HepG2 (cell line): ENCODE measurements at regions not wholly inside any gene's neighbourhood (a gene's known extent, or its start where the extent isn't known, plus 50 kb on each side); places are given as distances from the start of the nearest gene placed in this dataset.

Experiments
- ATAC-seq: fragments of 200-7000 bp; cut with Tn5 transposase; 3 replicates; pipeline ENCODE4 v1.9.1; 2020; ENCODE audit warnings: mild to moderate bottlenecking, moderate library complexity
- BruUV-seq: library from RNA; stranded (reverse); fragments of 400-500 nt; replicated peaks from 2 replicates; lab custom pipeline; 2021; lab: Mats Ljungman, UMichigan
- CTCF ChIA-PET: fragments of 300-600 bp; formaldehyde crosslinking; extraction: SDS; loops from one replicate; lab custom pipeline; 2021; ENCODE audit warnings: low total read pairs, inconsistent platforms, low intra/inter-chr PET ratio; lab: Yijun Ruan, JAX
- POLR2A ChIA-PET: fragments of 350-600 bp; sonication (Branson Sonifier 250); formaldehyde crosslinking; loops from one replicate; lab custom pipeline; 2020; ENCODE audit warnings: antibody characterized with exemption, inconsistent platforms; lab: Yijun Ruan, JAX
- DNase-seq: peaks from one replicate; pipeline ENCODE4 v3.0.0-alpha.2; 2015; ENCODE audit warnings: low spot score
- FAIRE-seq: peaks from 3 replicates; lab custom pipeline; 2011; peaks lifted over from hg19 to GRCh38; lab: Jason Lieb, UNC
- H2AFZ ChIP-seq: one replicate; pipeline ENCODE4 v1.6.1; 2011; ENCODE audit warnings: low read length, inconsistent platforms
- H3K27ac ChIP-seq: fragments of 300-600 bp; 3 replicates; pipeline ENCODE4 v1.8.0; 2011; ENCODE audit warnings: mixed run types, mild to moderate bottlenecking, mixed read lengths, low read length, inconsistent platforms; ENCODE audit not compliant: insufficient read depth; ENCODE audit errors: extremely low read length
- H3K27me3 ChIP-seq, 2 experiments: fragments of 200-600 bp in 1 of 2; 2 replicates in 1 of 2; 3 replicates in 1 of 2; pipeline versions ENCODE4 v1.6.0 to v1.8.0; 2011; ENCODE audit warnings: low read length in 2 of 2, mild to moderate bottlenecking in 2 of 2, moderate library complexity in 2 of 2, inconsistent platforms in 1 of 2; ENCODE audit not compliant: insufficient read depth in 2 of 2, control insufficient read depth in 1 of 2
- H3K36me3 ChIP-seq, 2 experiments: fragments of 200-600 bp in 1 of 2; replicated peaks in 1 of 2; 2 replicates in 1 of 2; 3 replicates in 1 of 2; pipeline versions ENCODE4 v1.5.1 to v1.8.0; 2011; ENCODE audit warnings: low read length in 2 of 2, inconsistent platforms in 1 of 2; ENCODE audit not compliant: insufficient read depth in 2 of 2, control insufficient read depth in 1 of 2
- H3K4me1 ChIP-seq: 2 replicates; pipeline ENCODE4 v1.5.1; 2012; ENCODE audit warnings: low read length, inconsistent platforms; ENCODE audit not compliant: insufficient read depth
- H3K4me2 ChIP-seq: 2 replicates; pipeline ENCODE4 v1.6.0; 2011; ENCODE audit warnings: low read depth, low read length, inconsistent platforms
- H3K4me3 ChIP-seq, 3 experiments: fragments of 200-600 bp in 1 of 3; sonication (generic), shearing (Covaris generic) in 1 of 3; replicated peaks in 1 of 3; 2 replicates each; pipeline ENCODE4 v1.5.1; 2011 to 2016; ENCODE audit warnings: low read length in 3 of 3, inconsistent platforms in 2 of 3, low read depth in 2 of 3, mild to moderate bottlenecking in 2 of 3, control low read depth in 1 of 3, mixed read lengths in 1 of 3; ENCODE audit not compliant: insufficient read depth in 1 of 3
- H3K79me2 ChIP-seq: one replicate; pipeline ENCODE4 v1.6.1; 2011; ENCODE audit warnings: low read length, inconsistent platforms; ENCODE audit not compliant: insufficient read depth
- H3K9ac ChIP-seq: 2 replicates; pipeline ENCODE4 v1.6.0; 2011; ENCODE audit warnings: mild to moderate bottlenecking, low read depth, low read length, inconsistent platforms; ENCODE audit not compliant: insufficient read depth
- H3K9me3 ChIP-seq: 2 replicates; pipeline ENCODE4 v1.5.1; 2012; ENCODE audit warnings: mild to moderate bottlenecking, low read length
- H4K20me1 ChIP-seq: 2 replicates; pipeline ENCODE4 v1.6.0; 2011; ENCODE audit warnings: inconsistent platforms, mild to moderate bottlenecking, low read length, moderate library complexity; ENCODE audit not compliant: insufficient read depth
- AGO2 ChIP-seq: fragments of 200-400 bp; formaldehyde crosslinking; optimal IDR thresholded peaks from 2 replicates; pipeline ENCODE3; 2017; ENCODE audit warnings: mild to moderate bottlenecking, low read depth, low read length, moderate library complexity
- GATAD2A ChIP-seq: IDR thresholded peaks from 2 replicates; pipeline ENCODE4 v1.6.1; 2016
- NR2F2 ChIP-seq: IDR thresholded peaks from 2 replicates; pipeline ENCODE4 v1.6.1; 2012; ENCODE audit warnings: low read depth, inconsistent platforms, borderline replicate concordance
- TCF7 ChIP-seq: sonication (generic); IDR thresholded peaks from 2 replicates; pipeline ENCODE4 v1.6.1; 2016; ENCODE audit warnings: antibody characterized with exemption, low read depth
- YEATS4 ChIP-seq: sonication (generic); formaldehyde crosslinking; IDR thresholded peaks from 2 replicates; pipeline ENCODE4 v1.4.0; 2020; ENCODE audit warnings: missing genetic modification reagents, borderline replicate concordance
- ZNF33B ChIP-seq: sonication (generic); formaldehyde crosslinking; IDR thresholded peaks from 2 replicates; pipeline ENCODE4 v1.5.1; 2020; ENCODE audit warnings: mild to moderate bottlenecking, missing genetic modification reagents
- ZNF432 ChIP-seq: sonication (generic); formaldehyde crosslinking; IDR thresholded peaks from 2 replicates; pipeline ENCODE4 v1.5.0; 2020; ENCODE audit warnings: missing genetic modification reagents, mild to moderate bottlenecking, borderline replicate concordance
- in situ Hi-C: cut with HindIII; loops from 2 replicates; pipeline ENCODE4 v1.10.0; 2017; ENCODE audit warnings: low pct_unique_long_range_greater_than_20kb; ENCODE audit not compliant: extremely low pct_ligation_motif_present
- intact Hi-C: fragments of 100-400 bp; cut with micrococcal nuclease; formaldehyde crosslinking; loops from one replicate; pipeline ENCODE4 v1.10.0; 2022; ENCODE audit not compliant: unreplicated experiment
- TF ChIP-seq, protein P1 (sequence below): sonication (generic); formaldehyde crosslinking; IDR thresholded peaks from 2 replicates; pipeline ENCODE4 v1.5.1; 2020; ENCODE audit warnings: mild to moderate bottlenecking, moderate library complexity, missing genetic modification reagents
- TF ChIP-seq, protein P2 (sequence below): IDR thresholded peaks from 2 replicates; pipeline ENCODE4 v1.6.1; 2016; ENCODE audit warnings: mild to moderate bottlenecking, missing biosample characterization, missing genetic modification reagents
- TF ChIP-seq, protein P3 (sequence below): sonication (generic); formaldehyde crosslinking; conservative IDR thresholded peaks from 2 replicates; pipeline ENCODE4 v1.8.0; 2022; ENCODE audit warnings: missing genetic modification reagents

DNA sequence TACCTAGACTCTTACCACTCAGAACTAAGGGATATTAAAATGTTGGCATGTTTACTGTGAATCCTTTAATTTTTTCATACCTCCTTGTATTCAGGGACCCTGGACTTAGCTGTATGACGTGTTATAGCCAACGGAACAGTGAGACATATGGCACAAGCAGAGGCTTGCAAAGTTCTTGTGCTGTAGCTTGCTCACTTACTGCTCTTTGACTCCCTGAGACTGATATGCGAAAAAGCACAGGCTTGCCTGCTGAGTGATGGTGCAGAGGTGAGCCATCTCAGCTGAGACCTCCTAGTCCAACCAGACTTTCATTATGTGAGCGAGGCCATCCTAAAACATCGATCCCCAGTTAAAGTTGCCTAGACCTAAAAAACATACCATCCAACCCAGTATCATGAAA, 811.0 kb downstream of the METTL15 start (continued):
- TF ChIP-seq, protein P1, sequence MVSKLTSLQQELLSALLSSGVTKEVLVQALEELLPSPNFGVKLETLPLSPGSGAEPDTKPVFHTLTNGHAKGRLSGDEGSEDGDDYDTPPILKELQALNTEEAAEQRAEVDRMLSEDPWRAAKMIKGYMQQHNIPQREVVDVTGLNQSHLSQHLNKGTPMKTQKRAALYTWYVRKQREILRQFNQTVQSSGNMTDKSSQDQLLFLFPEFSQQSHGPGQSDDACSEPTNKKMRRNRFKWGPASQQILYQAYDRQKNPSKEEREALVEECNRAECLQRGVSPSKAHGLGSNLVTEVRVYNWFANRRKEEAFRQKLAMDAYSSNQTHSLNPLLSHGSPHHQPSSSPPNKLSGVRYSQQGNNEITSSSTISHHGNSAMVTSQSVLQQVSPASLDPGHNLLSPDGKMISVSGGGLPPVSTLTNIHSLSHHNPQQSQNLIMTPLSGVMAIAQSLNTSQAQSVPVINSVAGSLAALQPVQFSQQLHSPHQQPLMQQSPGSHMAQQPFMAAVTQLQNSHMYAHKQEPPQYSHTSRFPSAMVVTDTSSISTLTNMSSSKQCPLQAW, result no peak
- no peak for TF ChIP-seq GATAD2A

DNA sequence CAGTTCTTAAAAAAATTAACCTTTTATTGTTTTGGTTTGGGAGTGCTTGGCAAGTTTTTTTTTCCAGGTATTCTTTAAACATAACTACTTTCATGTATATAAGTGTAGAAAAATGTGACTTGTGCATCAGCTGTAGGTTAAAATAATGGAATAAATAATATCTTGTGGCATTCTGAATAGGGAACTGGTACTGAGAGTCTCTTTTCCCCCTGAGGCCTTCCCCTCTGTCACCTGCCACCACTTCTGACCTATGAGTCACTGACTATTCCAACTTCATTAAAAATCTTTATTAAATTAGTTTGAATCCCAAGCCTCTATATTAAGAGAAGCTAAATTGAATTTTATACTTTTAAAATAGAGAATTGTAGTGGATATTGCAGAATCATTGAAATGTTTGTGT, 805.7 kb downstream of the METTL15 start:
- no peaks in the 10 kb centered on the region for H3K79me2 ChIP-seq
- no peaks in the 10 kb centered on the region for H3K27me3 ChIP-seq
- no peak overlapping the region for H3K9ac ChIP-seq
- no peak for TF ChIP-seq YEATS4
- no peak for TF ChIP-seq ZNF432 (CRISPR knock-in tag)
- TF ChIP-seq, protein P2, sequence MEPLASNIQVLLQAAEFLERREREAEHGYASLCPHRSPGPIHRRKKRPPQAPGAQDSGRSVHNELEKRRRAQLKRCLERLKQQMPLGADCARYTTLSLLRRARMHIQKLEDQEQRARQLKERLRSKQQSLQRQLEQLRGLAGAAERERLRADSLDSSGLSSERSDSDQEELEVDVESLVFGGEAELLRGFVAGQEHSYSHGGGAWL (CRISPR knock-in tag), result no peak
- TF ChIP-seq AGO2, result no peak
- TF ChIP-seq TCF7, result no peak
- no peak for TF ChIP-seq NR2F2
- TF ChIP-seq, protein P3, sequence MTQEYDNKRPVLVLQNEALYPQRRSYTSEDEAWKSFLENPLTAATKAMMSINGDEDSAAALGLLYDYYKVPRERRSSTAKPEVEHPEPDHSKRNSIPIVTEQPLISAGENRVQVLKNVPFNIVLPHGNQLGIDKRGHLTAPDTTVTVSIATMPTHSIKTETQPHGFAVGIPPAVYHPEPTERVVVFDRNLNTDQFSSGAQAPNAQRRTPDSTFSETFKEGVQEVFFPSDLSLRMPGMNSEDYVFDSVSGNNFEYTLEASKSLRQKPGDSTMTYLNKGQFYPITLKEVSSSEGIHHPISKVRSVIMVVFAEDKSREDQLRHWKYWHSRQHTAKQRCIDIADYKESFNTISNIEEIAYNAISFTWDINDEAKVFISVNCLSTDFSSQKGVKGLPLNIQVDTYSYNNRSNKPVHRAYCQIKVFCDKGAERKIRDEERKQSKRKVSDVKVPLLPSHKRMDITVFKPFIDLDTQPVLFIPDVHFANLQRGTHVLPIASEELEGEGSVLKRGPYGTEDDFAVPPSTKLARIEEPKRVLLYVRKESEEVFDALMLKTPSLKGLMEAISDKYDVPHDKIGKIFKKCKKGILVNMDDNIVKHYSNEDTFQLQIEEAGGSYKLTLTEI (CRISPR knock-in tag), result no peak
- TF ChIP-seq ZNF33B (CRISPR knock-in tag), result no peak
- no TSS peak for BruUV-seq
- no peak overlapping the region for H3K27ac ChIP-seq
- POLR2A ChIA-PET, result no interaction called here
- H4K20me1 ChIP-seq, result no peaks in the 10 kb centered on the region
- ATAC-seq (no peak), FAIRE-seq (no peak), DNase-seq (no peak)
- CTCF ChIA-PET, result no interaction called here
- H3K4me3 ChIP-seq, result no peak overlapping the region
- no peak overlapping the region for H3K4me2 ChIP-seq
- no peaks in the 10 kb centered on the region for H3K36me3 ChIP-seq
- intact Hi-C loops, result no loop called here
- no peaks in the 10 kb centered on the region for H3K9me3 ChIP-seq
- in situ Hi-C loops, result no loop called here
- H3K4me1 ChIP-seq, result no peaks in the 10 kb centered on the region
- no peak overlapping the region for H2AFZ ChIP-seq
